Right lobe of liver (tissue), 6 donors: ENCODE measurements at regions not wholly inside any gene's neighbourhood (a gene's known extent, or its start where the extent isn't known, plus 50 kb on each side); places are given as distances from the start of the nearest gene placed in this dataset.

ENCODE experiments used
- ATAC-seq, 4 donors: fragments of 200-7000 bp; cut with Tn5 transposase; one replicate each; pipeline ENCODE4 v1.9.1; 2020; ENCODE audit warnings: mild to moderate bottlenecking in 4 of 4, moderate library complexity in 4 of 4
- DNase-seq, 3 donors: peaks; one replicate each; pipeline ENCODE4 v3.0.0-alpha.2; 2020
- H3K27ac ChIP-seq, 3 donors: fragments of 200-600 bp; one replicate each; pipeline ENCODE4 v1.8.0; 2022
- H3K27me3 ChIP-seq, 2 donors: fragments of 200-600 bp; one replicate each; pipeline ENCODE4 v1.8.0; 2022
- H3K36me3 ChIP-seq, 4 donors: fragments of 200-600 bp; sonication (generic) in 1 of 4; one replicate each; pipeline versions ENCODE4 v1.5.1 to v1.8.0; 2017 to 2022; ENCODE audit warnings: control low read depth in 1 of 4
- H3K4me1 ChIP-seq, 4 donors: fragments of 200-600 bp; sonication (generic) in 1 of 4; one replicate each; pipeline versions ENCODE4 v1.5.1 to v1.8.0; 2017 to 2022; ENCODE audit warnings: control low read depth in 1 of 4
- H3K4me3 ChIP-seq, 3 donors: fragments of 200-600 bp; one replicate each; pipeline ENCODE4 v1.8.0; 2022
- H3K9me3 ChIP-seq, 4 donors: fragments of 200-600 bp; sonication (generic) in 1 of 4; one replicate each; pipeline versions ENCODE4 v1.5.1 to v1.8.0; 2017 to 2022; ENCODE audit warnings: control low read depth in 1 of 4
- POLR2A ChIP-seq: fragments of 450-650 bp; IDR thresholded peaks from one replicate; pipeline ENCODE4 v1.6.1; 2017; ENCODE audit warnings: antibody characterized with exemption, mild to moderate bottlenecking
- WGBS: methylation state at CpG from one replicate; pipeline ENCODE4 v1.1.6; 2018; ENCODE audit warnings: low coverage, low lambda C conversion rate; ENCODE audit not compliant: insufficient coverage; ENCODE audit errors: missing lambda C conversion rate; 5-methylcytosine and 5-hydroxymethylcytosine counted together
- intact Hi-C, 2 donors: fragments of 100-400 bp; cut with DNase I; formaldehyde crosslinking; loops; one replicate each; pipeline versions ENCODE4 v1.11.2 to v1.14.1; 2022
- TF ChIP-seq, protein P1 (sequence below), 4 donors: fragments of 200-600 bp in 3 of 4; fragments of 450-650 bp in 1 of 4; IDR thresholded peaks; one replicate each; pipeline versions ENCODE4 v1.5.1 to v1.8.0; 2016 to 2022; ENCODE audit warnings: antibody characterized with exemption in 4 of 4, mild to moderate bottlenecking in 2 of 4
- donor health status: DM: no; HTN: yes; CAD: no.
- donor health status: DM: no; HTN: no; CAD: no.
- donor health status: DM: no; HTN: no; CAD: no.
- donor health status: DM: no; HTN: yes; CAD: no.
- donor health status: DM: no; HTN: yes; CAD: no.

DNA sequence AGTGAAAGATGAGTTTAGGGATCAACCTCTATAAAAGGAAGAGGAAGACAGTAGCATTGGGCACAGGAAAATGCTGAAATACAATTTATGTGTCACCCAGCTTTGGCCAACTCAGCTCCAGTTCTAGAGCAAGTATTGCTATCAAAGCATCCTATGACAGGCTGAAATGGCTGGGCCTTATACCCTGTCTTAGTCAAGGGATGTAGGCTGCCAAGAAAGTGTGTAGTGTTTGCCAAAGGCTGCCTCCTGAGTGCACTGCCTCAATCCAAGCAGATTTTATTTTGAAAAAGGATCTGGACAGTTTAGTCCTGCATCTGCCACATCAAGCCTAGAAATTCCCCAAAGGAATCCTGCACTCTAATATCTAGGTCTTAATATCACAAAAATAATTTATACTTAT lies 359.9 kb upstream of the ZC3H15 start:
- no peaks in the 10 kb centered on the region for H3K9me3 ChIP-seq
- no peaks in the 10 kb centered on the region for H3K36me3 ChIP-seq
- TF ChIP-seq POLR2A = no peak
- TF ChIP-seq, protein P1, sequence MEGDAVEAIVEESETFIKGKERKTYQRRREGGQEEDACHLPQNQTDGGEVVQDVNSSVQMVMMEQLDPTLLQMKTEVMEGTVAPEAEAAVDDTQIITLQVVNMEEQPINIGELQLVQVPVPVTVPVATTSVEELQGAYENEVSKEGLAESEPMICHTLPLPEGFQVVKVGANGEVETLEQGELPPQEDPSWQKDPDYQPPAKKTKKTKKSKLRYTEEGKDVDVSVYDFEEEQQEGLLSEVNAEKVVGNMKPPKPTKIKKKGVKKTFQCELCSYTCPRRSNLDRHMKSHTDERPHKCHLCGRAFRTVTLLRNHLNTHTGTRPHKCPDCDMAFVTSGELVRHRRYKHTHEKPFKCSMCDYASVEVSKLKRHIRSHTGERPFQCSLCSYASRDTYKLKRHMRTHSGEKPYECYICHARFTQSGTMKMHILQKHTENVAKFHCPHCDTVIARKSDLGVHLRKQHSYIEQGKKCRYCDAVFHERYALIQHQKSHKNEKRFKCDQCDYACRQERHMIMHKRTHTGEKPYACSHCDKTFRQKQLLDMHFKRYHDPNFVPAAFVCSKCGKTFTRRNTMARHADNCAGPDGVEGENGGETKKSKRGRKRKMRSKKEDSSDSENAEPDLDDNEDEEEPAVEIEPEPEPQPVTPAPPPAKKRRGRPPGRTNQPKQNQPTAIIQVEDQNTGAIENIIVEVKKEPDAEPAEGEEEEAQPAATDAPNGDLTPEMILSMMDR (IDR thresholded peaks at IDR 0.05) = no peak
- peaks cover 0 to 10% (median 0%) of the 10 kb centered on the region in 4 donors for H3K4me1 ChIP-seq
- no peak overlapping the region for H3K27ac ChIP-seq
- DNase-seq (no peak), ATAC-seq (no peak)
- no peaks in the 10 kb centered on the region for H3K27me3 ChIP-seq
- intact Hi-C loops = no loop called here
- H3K4me3 ChIP-seq = no peak overlapping the region

DNA sequence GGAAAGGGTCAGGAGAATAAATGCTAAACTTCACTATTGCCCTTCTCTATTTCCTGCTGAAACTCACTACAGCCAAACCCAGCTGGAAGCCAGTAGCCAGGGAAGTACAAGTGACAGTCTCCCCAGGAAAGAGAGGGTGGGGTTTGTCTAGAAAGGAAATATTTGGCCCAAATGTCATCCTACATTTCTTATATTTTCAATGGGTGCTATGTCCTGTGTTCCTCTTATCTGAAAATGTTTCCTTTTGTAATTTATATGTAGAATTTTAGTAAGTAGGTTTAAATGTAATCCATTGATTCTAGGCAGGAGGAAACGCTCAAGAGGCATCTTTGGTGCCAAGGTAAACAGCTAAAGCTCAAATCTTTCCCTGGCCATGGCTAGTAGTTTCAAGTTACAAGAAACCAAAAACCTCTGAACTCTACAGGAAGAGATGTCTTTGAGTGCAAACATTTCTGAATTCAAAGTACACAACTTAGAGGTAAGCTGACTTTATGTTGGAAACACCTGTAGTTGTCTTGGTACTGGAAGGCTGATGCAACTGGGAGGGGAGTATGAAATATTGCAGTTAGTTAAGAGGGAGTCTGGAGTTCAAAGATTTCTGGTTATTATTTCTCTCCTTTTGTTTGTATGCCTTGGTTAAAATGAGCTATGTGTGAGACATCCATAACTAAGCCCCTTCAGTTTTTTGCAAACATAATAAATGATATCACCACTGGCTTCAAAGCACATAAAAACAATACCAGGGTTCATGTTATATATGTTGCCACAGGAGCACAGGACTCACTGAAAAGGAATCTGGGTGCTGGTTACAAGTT lies 356.1 kb upstream of the ZC3H15 start:
- no peaks in the 10 kb centered on the region for H3K9me3 ChIP-seq
- ATAC-seq (peak; percentile 38 to 74 (median 57)), DNase-seq (no peak)
- H3K4me1 ChIP-seq = peaks cover 0 to 10% (median 0%) of the 10 kb centered on the region in 4 donors
- 30% methylated on average over 1 of the region's 1 CpG for WGBS
- H3K27me3 ChIP-seq = no peaks in the 10 kb centered on the region
- no peak overlapping the region for H3K4me3 ChIP-seq
- H3K36me3 ChIP-seq = no peaks in the 10 kb centered on the region
- intact Hi-C loops = no loop called here
- TF ChIP-seq, protein P1 (IDR thresholded peaks at IDR 0.05) = no peak
- no peak for TF ChIP-seq POLR2A
- no peak overlapping the region for H3K27ac ChIP-seq

DNA sequence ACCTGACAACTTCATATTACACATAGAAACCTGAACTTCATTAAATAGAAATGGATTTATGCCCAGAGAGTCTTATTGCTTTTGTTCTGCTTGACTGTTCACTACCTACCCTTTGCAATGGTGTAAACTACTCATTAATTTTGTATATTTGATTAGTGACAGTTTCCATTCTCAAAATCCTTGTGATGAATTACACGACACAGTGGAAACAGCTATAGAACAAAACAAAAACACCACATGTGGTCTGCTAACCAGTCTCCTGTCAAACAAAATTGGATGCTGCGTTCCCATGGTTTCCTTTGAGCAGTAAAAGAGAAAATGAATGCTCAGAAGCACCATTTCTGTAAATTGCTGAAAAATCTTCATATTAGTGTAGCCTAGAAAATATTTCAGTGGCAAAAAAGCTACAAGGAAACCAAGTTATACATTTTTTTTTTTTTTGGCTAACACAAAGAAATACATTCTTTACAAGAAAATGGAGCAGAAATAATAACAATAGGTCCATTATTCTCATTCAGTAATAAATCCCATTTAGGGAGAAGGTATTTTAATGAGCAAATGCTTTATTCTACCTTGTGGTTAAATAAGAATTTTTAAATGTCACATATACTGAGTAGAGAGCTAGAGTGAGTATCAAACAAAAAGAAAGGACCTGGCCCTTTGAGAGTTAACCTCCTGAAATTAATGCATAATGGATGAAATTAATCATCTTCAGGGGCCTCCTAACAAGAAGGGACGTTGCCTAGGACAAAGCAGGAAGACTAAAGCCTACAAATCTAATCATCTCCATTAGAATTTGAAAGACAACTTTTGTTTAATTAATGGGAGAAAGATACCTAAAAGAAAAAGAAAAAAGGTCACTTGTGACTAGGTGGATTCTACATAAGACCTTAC lies 355.1 kb upstream of the ZC3H15 start:
- no peak overlapping the region for H3K27ac ChIP-seq
- no peaks in the 10 kb centered on the region for H3K27me3 ChIP-seq
- peaks cover 0 to 10% (median 0%) of the 10 kb centered on the region in 4 donors for H3K4me1 ChIP-seq
- no peaks in the 10 kb centered on the region for H3K9me3 ChIP-seq
- no peak overlapping the region for H3K4me3 ChIP-seq
- ATAC-seq = no peak
- WGBS = 74% methylated on average over 3 of the region's 3 CpGs
- TF ChIP-seq POLR2A = no peak
- TF ChIP-seq, protein P1 (IDR thresholded peaks at IDR 0.05) = no peak
- intact Hi-C loops = no loop called here
- no peak for DNase-seq
- no peaks in the 10 kb centered on the region for H3K36me3 ChIP-seq

DNA sequence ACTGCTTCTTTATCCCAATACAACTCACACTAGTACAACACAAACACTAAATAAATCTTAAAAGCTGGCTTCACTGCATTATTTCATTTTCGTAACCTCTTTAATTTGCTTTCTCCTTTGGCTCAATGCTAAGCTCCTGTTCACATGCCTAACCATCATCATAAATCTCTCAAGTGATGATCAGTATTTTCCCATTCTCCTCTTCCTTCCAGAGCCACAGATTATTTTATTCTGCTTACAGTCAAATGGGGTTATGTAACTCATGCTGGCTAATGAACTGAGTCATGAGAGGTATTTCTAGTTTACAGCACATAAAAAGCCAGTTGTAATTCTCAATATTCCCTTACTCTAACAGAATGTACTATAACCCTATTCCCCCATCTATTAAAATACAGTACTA lies 350.4 kb upstream of the ZC3H15 start:
- ATAC-seq (no peak), DNase-seq (no peak)
- Histone ChIP-seq H3K27ac (no peak overlapping the region), H3K4me3 (no peak overlapping the region), H3K27me3 (no peaks in the 10 kb centered on the region), H3K9me3 (no peaks in the 10 kb centered on the region), H3K36me3 (no peaks in the 10 kb centered on the region), H3K4me1 (no peaks in the 10 kb centered on the region)
- 92% methylated on average over 1 of the region's 1 CpG for WGBS
- intact Hi-C loops = no loop called here
- no peak for TF ChIP-seq POLR2A
- TF ChIP-seq, protein P1 (IDR thresholded peaks at IDR 0.05) = no peak
